AG10803 (cell line): ENCODE measurements at regions not wholly inside any gene's neighbourhood (a gene's known extent, or its start where the extent isn't known, plus 50 kb on each side); places are given as distances from the start of the nearest gene placed in this dataset.

Experiments
- DNase-seq: peaks from one replicate; pipeline ENCODE4 v3.0.0; 2010; ENCODE audit warnings: low read depth
- H3K4me3 ChIP-seq: 2 replicates; pipeline ENCODE4 v1.5.1; 2011; ENCODE audit warnings: mild to moderate bottlenecking, low read length, control low read depth
- CTCF ChIP-seq: conservative IDR thresholded peaks from 2 replicates; pipeline ENCODE4 v1.5.1; 2011; ENCODE audit warnings: mild to moderate bottlenecking, low read length, control low read depth, inconsistent platforms

DNA sequence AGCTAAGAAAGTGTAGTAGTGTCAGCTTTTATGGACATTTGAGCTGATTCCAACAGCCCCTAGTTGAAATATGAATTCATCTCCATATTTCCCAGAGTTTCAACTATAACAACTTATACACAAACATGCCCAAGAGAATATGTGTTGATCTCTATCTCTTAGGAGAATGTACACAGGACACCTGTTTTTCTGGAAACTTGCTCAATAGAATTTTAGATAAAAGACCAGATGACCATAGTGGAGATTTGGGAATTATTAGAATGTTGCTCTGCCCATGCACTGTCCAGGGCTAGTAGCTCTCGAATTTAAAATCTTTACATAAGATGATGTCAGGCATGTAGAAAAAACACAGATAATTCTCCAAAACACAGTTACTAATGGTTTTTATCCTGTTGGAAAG, 162.3 kb upstream of the VRK2 start:
- TF ChIP-seq CTCF = no peak

DNA sequence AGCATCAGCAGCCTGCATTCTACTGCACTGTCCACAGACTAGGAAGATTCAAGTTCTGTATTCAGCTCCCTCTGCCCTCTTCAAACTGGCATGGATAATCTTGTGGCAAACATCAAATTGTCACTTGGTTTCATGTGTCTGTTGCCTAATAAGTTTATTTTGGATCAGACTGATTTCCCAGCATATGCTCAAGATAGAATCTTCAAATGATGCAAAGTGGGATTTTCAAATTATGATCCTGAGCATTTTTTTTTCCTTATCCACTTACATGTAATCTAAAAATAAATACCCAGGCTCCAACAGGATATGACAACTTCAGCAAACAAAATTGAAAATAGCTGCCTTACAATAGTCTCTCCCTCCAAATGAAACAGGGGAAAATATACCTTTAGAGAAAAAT, 160.9 kb upstream of the VRK2 start:
- DNase-seq = no peak
- H3K4me3 ChIP-seq = no peak overlapping the region
- no peak for TF ChIP-seq CTCF

More for the DNA sequence above, 162.3 kb upstream of the VRK2 start:
- no peak for DNase-seq
- H3K4me3 ChIP-seq = no peak overlapping the region

GRCh38 chr2:57886161-57886786, 160.3 kb upstream of the VRK2 start:
- TF ChIP-seq CTCF = no peak
- no peak overlapping the region for H3K4me3 ChIP-seq
- DNase-seq = no peak

- no peak overlapping the region for H3K4me3 ChIP-seq
- no peak for DNase-seq
- TF ChIP-seq CTCF = no peak
These were observed 158.1 kb upstream of the VRK2 start for GRCh38 chr2:57888463-57888862.

DNA sequence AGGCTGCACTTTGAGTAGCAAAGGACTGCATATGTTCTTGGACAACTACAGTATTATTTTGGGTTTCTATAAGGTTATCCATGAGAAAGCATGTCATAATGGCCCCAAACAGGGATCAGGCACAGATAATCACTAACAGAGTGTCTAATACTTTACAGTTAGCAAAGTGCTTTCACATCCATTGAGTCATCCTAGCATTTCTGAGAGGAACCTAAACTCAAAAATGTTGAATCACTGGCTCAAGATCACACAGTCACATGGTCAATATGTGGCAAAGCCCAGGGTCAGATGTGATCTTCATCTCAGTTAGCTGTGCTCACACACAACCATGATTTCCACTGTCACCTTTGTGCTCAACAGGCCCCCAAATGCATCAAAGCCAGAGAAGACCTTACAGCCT, 156.1 kb upstream of the VRK2 start:
- TF ChIP-seq CTCF = no peak
- no peak overlapping the region for H3K4me3 ChIP-seq
- peak; percentile 52 for DNase-seq

DNA sequence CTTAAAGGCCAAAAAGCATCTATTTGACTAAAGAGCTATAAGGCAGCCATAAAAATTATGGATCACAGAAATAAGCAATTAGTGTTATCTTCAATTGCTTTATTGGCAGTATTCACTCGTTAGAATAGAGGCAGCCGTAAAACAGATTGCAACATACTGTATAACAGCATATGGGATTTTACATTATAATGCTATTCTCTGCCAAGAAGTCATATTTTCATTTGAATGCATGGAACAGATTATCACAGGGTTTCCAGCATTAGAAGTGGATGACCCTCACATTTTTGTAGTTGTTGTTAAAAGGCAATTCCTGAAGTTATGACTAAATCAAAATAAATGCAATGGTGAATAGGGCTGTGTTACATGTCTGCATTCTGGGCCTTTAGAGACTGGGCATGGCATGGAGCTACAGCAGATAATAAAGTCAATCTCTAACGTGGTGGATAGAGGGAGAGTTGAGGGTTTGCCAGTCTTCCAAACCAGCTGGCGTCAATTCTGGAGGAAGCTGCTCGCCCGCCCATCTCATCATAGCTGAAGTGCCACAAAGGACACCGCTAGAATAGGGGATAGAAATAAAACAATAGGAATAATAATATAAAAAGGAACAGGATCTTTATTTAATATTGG, 155.4 kb upstream of the VRK2 start:
- H3K4me3 ChIP-seq = no peak overlapping the region
- DNase-seq = peak; percentile 18
- no peak for TF ChIP-seq CTCF

DNA sequence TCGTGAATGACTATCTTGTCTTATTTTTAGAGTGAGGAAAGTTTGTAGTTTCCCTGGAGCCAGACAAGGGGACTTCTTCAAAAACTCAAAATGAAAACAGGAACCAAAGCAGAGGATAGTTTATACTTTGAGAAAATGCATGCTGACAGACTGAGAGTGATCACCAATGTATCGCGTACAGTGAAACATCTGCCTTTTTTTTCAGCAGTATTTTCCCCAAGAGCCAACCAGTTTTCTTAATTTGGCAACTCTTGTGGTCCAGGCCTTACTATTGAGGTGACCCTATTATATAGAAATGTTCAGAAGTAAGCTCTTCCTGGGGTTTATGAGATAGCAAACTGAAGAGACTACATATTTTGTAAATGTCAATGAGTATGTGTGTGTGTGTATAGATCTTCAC, 153.7 kb upstream of the VRK2 start:
- no peak overlapping the region for H3K4me3 ChIP-seq
- TF ChIP-seq CTCF = no peak
- DNase-seq = no peak
